PC-9 (cell line): ENCODE measurements at regions not wholly inside any gene's neighbourhood (a gene's known extent, or its start where the extent isn't known, plus 50 kb on each side); places are given as distances from the start of the nearest gene placed in this dataset.

Experiments used
- BruUV-seq: library from RNA; stranded (reverse); fragments of 400-500 nt; replicated peaks from 2 replicates; lab custom pipeline; 2021; lab: Mats Ljungman, UMichigan
- CTCF ChIA-PET: fragments of 300-600 bp; sonication (Branson Sonifier 250); formaldehyde crosslinking; loops from one replicate; lab custom pipeline; 2022; ENCODE audit warnings: antibody characterized with exemption; lab: Charles Lee
- POLR2A ChIA-PET: fragments of 300-600 bp; sonication (Branson Sonifier 250); formaldehyde crosslinking; loops from one replicate; lab custom pipeline; 2022; ENCODE audit warnings: antibody characterized with exemption; ENCODE audit not compliant: unreplicated experiment; lab: Charles Lee
- DNase-seq, 2 experiments: peaks; one replicate each; pipeline versions ENCODE4 v3.0.0 to v3.0.0-alpha.2; 2015 to 2022; ENCODE audit warnings: mixed read lengths in 1 of 2
- H2AFZ ChIP-seq: fragments of 200-600 bp; sonication (generic); 2 replicates; pipeline ENCODE4 v1.8.1; 2017; ENCODE audit warnings: antibody characterized with exemption
- H3F3A ChIP-seq: fragments of 200-600 bp; sonication (generic); 2 replicates; pipeline ENCODE4 v1.8.1; 2017; ENCODE audit warnings: antibody characterized with exemption, mild to moderate bottlenecking, low read depth; ENCODE audit not compliant: insufficient read depth
- H3K27ac ChIP-seq: fragments of 200-600 bp; sonication (generic); 2 replicates; pipeline ENCODE4 v1.6.1; 2016; ENCODE audit warnings: mixed run types
- H3K27me3 ChIP-seq: fragments of 200-600 bp; sonication (generic); 2 replicates; pipeline ENCODE4 v1.6.1; 2016; ENCODE audit warnings: low read depth, mixed run types; ENCODE audit not compliant: insufficient read depth
- H3K36me3 ChIP-seq: fragments of 200-600 bp; sonication (generic); 2 replicates; pipeline ENCODE4 v1.6.1; 2016; ENCODE audit warnings: low read depth, mixed run types
- H3K4me1 ChIP-seq: fragments of 200-600 bp; sonication (generic); replicated peaks from 2 replicates; pipeline ENCODE4 v1.6.1; 2016; ENCODE audit warnings: mixed run types; ENCODE audit not compliant: insufficient read depth
- H3K4me2 ChIP-seq: fragments of 200-600 bp; sonication (generic); 2 replicates; pipeline ENCODE4 v1.6.1; 2017; ENCODE audit warnings: mixed run types
- H3K4me3 ChIP-seq: fragments of 200-600 bp; sonication (generic); 2 replicates; pipeline ENCODE4 v1.6.1; 2016; ENCODE audit warnings: mixed run types
- H3K79me2 ChIP-seq: fragments of 200-600 bp; sonication (generic); 2 replicates; pipeline ENCODE4 v1.6.1; 2017; ENCODE audit warnings: low read depth, mixed run types
- H3K9me2 ChIP-seq: fragments of 200-600 bp; sonication (generic); 2 replicates; pipeline ENCODE4 v1.8.1; 2017; ENCODE audit warnings: mild to moderate bottlenecking; ENCODE audit not compliant: insufficient read depth
- H3K9me3 ChIP-seq: fragments of 200-600 bp; sonication (generic); 2 replicates; pipeline ENCODE4 v1.8.1; 2016; ENCODE audit warnings: low read depth; ENCODE audit not compliant: insufficient read depth
- H4K20me1 ChIP-seq: fragments of 200-600 bp; sonication (generic); 2 replicates; pipeline ENCODE4 v1.8.1; 2017; ENCODE audit not compliant: insufficient read depth
- EZH2 ChIP-seq: fragments of 200-600 bp; sonication (generic); IDR thresholded peaks from 2 replicates; pipeline ENCODE4 v1.8.0; 2017; ENCODE audit warnings: antibody characterized with exemption, low read depth
- intact Hi-C: fragments of 100-400 bp; cut with micrococcal nuclease; formaldehyde crosslinking; loops from one replicate; pipeline ENCODE4 v1.10.0; 2022; ENCODE audit not compliant: unreplicated experiment
- TF ChIP-seq, protein P1 (sequence below): fragments of 200-600 bp; sonication (generic); conservative IDR thresholded peaks from 2 replicates; pipeline ENCODE4 v1.6.1; 2017; ENCODE audit warnings: mixed run types, antibody characterized with exemption, mild to moderate bottlenecking, moderate library complexity

DNA sequence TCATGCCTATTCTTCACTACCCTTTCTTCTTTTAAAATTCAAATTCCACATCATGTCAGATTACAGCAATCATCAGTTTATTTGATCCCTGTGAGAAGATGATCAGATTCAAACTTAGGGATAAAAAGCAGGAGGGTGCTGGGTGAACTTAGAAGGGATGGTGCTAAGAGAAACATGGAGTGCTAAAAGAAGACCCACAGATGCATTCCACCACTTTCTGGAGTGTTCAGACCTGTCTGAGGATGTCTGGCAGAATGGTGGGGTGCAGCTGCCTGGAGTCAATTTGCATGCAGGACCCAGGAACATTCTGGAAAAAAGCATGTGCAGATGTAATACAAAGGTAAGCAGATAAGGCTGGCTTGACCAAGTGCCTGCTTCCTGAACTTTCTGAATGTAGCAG lies 372.9 kb upstream of the RUNX1 start:
- no peaks in the 10 kb centered on the region; the same call in 1 of the 2 replicates for H3K9me3 ChIP-seq
- intact Hi-C loops = no loop called here
- ChIA-PET POLR2A (no interaction called here), CTCF (no interaction called here)
- no peaks in the 10 kb centered on the region for H4K20me1 ChIP-seq
- no peak for TF ChIP-seq EZH2
- TF ChIP-seq, protein P1, sequence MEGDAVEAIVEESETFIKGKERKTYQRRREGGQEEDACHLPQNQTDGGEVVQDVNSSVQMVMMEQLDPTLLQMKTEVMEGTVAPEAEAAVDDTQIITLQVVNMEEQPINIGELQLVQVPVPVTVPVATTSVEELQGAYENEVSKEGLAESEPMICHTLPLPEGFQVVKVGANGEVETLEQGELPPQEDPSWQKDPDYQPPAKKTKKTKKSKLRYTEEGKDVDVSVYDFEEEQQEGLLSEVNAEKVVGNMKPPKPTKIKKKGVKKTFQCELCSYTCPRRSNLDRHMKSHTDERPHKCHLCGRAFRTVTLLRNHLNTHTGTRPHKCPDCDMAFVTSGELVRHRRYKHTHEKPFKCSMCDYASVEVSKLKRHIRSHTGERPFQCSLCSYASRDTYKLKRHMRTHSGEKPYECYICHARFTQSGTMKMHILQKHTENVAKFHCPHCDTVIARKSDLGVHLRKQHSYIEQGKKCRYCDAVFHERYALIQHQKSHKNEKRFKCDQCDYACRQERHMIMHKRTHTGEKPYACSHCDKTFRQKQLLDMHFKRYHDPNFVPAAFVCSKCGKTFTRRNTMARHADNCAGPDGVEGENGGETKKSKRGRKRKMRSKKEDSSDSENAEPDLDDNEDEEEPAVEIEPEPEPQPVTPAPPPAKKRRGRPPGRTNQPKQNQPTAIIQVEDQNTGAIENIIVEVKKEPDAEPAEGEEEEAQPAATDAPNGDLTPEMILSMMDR = no peak
- no peaks in the 10 kb centered on the region for H3K4me1 ChIP-seq
- no peak overlapping the region for H2AFZ ChIP-seq
- H3F3A ChIP-seq = no peaks in the 10 kb centered on the region
- H3K4me3 ChIP-seq = no peak overlapping the region
- no TSS peak for BruUV-seq
- H3K36me3 ChIP-seq = no peaks in the 10 kb centered on the region
- no peaks in the 10 kb centered on the region for H3K27me3 ChIP-seq
- no peaks in the 10 kb centered on the region for H3K9me2 ChIP-seq
- H3K79me2 ChIP-seq = no peaks in the 10 kb centered on the region
- no peak overlapping the region for H3K27ac ChIP-seq
- no peak for DNase-seq
- H3K4me2 ChIP-seq = no peak overlapping the region

DNA sequence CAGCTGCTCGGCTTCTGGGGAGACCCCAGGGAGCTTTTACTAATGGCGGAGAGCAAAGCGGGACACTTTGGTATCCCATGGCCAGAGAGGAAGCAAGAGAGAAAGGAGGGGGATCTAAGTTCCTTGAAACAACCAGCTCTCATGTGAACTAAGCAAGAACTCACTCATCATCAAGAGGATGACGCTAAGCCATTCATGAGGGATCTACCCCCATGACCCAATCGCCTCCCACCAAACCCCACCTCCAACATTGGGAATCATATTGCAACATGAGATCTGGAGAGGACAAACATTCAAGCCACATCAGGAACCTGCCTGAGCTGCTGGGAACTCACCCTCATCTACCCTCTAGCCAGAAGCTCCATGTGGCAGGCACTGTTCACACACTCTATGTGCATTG lies 372.1 kb upstream of the RUNX1 start:
- Histone ChIP-seq H3K4me3 (no peak overlapping the region), H4K20me1 (no peaks in the 10 kb centered on the region), H3K36me3 (no peaks in the 10 kb centered on the region), H3F3A (no peaks in the 10 kb centered on the region), H3K4me2 (no peak overlapping the region), H3K9me2 (no peaks in the 10 kb centered on the region), H3K4me1 (no peaks in the 10 kb centered on the region), H2AFZ (no peak overlapping the region), H3K79me2 (no peaks in the 10 kb centered on the region), H3K27ac (no peak overlapping the region), H3K27me3 (no peaks in the 10 kb centered on the region), H3K9me3 (no peaks in the 10 kb centered on the region; the same call in 1 of the 2 replicates)
- intact Hi-C loops = no loop called here
- no peak for DNase-seq
- no TSS peak for BruUV-seq
- POLR2A ChIA-PET = no interaction called here
- CTCF ChIA-PET = no interaction called here
- TF ChIP-seq, protein P1 = no peak

DNA sequence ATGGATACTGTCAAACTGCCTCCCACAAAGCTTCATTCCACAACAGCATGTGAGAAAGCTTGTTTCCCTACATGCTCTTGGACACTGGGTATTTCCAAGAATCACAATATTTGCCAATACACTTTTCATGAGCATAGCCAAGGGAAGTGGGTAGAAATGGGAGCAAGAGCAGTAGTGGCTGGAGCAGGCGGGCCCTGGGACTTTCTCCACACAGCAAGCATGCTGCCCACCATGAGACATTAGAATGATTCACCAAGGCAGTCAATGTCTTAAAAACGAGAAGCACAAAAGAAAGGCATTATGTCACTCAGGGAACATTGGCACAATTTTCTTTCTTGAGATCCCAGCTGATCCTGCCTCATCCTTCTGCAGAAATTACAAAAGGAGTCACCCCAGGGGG lies 371.6 kb upstream of the RUNX1 start:
- H3K79me2 ChIP-seq = no peaks in the 10 kb centered on the region
- DNase-seq = no peak
- no peaks in the 10 kb centered on the region for H4K20me1 ChIP-seq
- H3K4me2 ChIP-seq = no peak overlapping the region
- TF ChIP-seq EZH2 = no peak
- TF ChIP-seq, protein P1 = no peak
- no peak overlapping the region for H2AFZ ChIP-seq
- no peak overlapping the region for H3K27ac ChIP-seq
- H3K36me3 ChIP-seq = no peaks in the 10 kb centered on the region
- H3K9me2 ChIP-seq = no peaks in the 10 kb centered on the region
- ChIA-PET POLR2A (no interaction called here), CTCF (no interaction called here)
- H3K9me3 ChIP-seq = no peaks in the 10 kb centered on the region; the same call in 1 of the 2 replicates
- no peaks in the 10 kb centered on the region for H3F3A ChIP-seq
- intact Hi-C loops = no loop called here
- BruUV-seq = no TSS peak
- H3K4me1 ChIP-seq = no peaks in the 10 kb centered on the region
- H3K27me3 ChIP-seq = no peaks in the 10 kb centered on the region
- H3K4me3 ChIP-seq = no peak overlapping the region
